ENCODE measurements at regions not wholly inside any gene's neighbourhood (a gene's known extent, or its start where the extent isn't known, plus 50 kb on each side); places are given as distances from the start of the nearest gene placed in this dataset.

DNA sequence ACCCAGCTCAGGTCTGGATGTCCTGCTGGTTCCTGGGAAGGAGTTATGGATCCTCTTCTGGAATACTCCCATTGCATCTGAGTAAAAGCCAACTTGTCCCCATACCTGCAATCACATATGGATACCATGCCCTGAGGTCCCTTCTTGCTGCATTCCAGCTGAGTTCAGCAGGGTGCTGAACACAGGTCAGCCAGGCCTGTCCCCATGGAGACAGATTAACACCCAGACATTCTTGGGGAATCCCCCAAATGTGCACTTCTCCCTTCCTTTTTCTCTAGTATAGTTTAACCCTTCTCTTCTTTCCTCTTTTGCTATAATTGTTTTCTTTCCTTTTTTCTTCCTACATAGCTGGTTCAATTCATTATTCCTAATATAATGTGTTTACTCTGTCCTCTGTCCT, 799.6 kb upstream of the HS6ST1 start:
- no peak for TF ChIP-seq POLR2A (IDR thresholded peaks at IDR 0.05; ENCODE audit: low read depth, low read length)
- no peak for TF ChIP-seq POLR2AphosphoS5 (IDR thresholded peaks at IDR 0.05; ENCODE audit: low read depth, low read length)
- TF ChIP-seq SPI1 (IDR thresholded peaks at IDR 0.05; ENCODE audit: low read depth, low read length), result 0 out of 2 replicates have a peak, but pooled peaks have one; percentile 38
- TF ChIP-seq TAF1 (IDR thresholded peaks at IDR 0.05; ENCODE audit: low read depth, low read length), result no peak
